K562 (cell line): ENCODE measurements at regions not wholly inside any gene's neighbourhood (a gene's known extent, or its start where the extent isn't known, plus 50 kb on each side); places are given as distances from the start of the nearest gene placed in this dataset.

Source experiments
- BDP1 ChIP-seq: IDR thresholded peaks from 3 replicates; pipeline ENCODE4 v1.6.1; 2011; ENCODE audit not compliant: insufficient read length, insufficient read depth
- C11orf30 ChIP-seq: fragments of 450-650 bp; IDR thresholded peaks from 2 replicates; pipeline ENCODE4 v1.6.1; 2016; ENCODE audit warnings: low read depth, mild to moderate bottlenecking
- CREM ChIP-seq: IDR thresholded peaks from 2 replicates; pipeline ENCODE4 v1.6.1; 2014; ENCODE audit warnings: antibody characterized with exemption, low read depth
- FOXA3 ChIP-seq, 2 experiments: fragments of 450-650 bp in 1 of 2; sonication (generic) in 1 of 2; formaldehyde crosslinking; IDR thresholded peaks in 1 of 2; conservative IDR thresholded peaks in 1 of 2; 2 replicates each; pipeline versions ENCODE4 v1.4.0 to v1.8.0; 2020 to 2022; ENCODE audit warnings: mild to moderate bottlenecking in 2 of 2, missing genetic modification reagents in 1 of 2
- FOXJ3 ChIP-seq: sonication (generic); formaldehyde crosslinking; IDR thresholded peaks from 2 replicates; pipeline ENCODE4 v1.4.0; 2020; ENCODE audit warnings: mild to moderate bottlenecking, missing genetic modification reagents
- GATA2 ChIP-seq: sonication (generic); formaldehyde crosslinking; IDR thresholded peaks from 2 replicates; pipeline ENCODE4 v1.4.0; 2020; ENCODE audit warnings: mild to moderate bottlenecking, missing genetic modification reagents
- NFRKB ChIP-seq: fragments of 450-650 bp; IDR thresholded peaks from 2 replicates; pipeline ENCODE4 v1.6.1; 2016; ENCODE audit warnings: low read depth
- PHTF2 ChIP-seq: fragments of 250-450 bp; sonication (Bioruptor Pico); IDR thresholded peaks from 2 replicates; pipeline ENCODE4 v1.5.0; 2021; ENCODE audit warnings: mild to moderate bottlenecking
- POLR2B ChIP-seq: fragments of 450-650 bp; IDR thresholded peaks from 2 replicates; pipeline ENCODE4 v1.6.1; 2018; ENCODE audit warnings: low read depth; ENCODE audit not compliant: partially characterized antibody
- POLR3A ChIP-seq: IDR thresholded peaks from 2 replicates; pipeline ENCODE4 v1.6.1; 2011; ENCODE audit warnings: borderline replicate concordance, mild to moderate bottlenecking, moderate library complexity; ENCODE audit not compliant: insufficient read length, insufficient read depth; ENCODE audit errors: extremely low read depth
- RFX1 ChIP-seq: fragments of 450-650 bp; IDR thresholded peaks from 2 replicates; pipeline ENCODE4 v1.6.1; 2016; ENCODE audit warnings: mild to moderate bottlenecking, moderate library complexity
- RFX5 ChIP-seq: IDR thresholded peaks from 2 replicates; pipeline ENCODE4 v1.6.1; 2011; ENCODE audit warnings: low read depth, mild to moderate bottlenecking, improper control_type of control experiment, low read length
- TEAD2 ChIP-seq: fragments of 450-650 bp; IDR thresholded peaks from 2 replicates; pipeline ENCODE4 v1.6.1; 2016; ENCODE audit warnings: missing genetic modification characterization, control low read depth, missing compliant biosample characterization
- VEZF1 ChIP-seq: fragments of 200-800 bp; sonication (Bioruptor generic); IDR thresholded peaks from 2 replicates; pipeline ENCODE4 v1.6.1; 2017; ENCODE audit warnings: missing genetic modification characterization, missing compliant biosample characterization
- ZKSCAN1 ChIP-seq: fragments of 150-350 bp; IDR thresholded peaks from 2 replicates; pipeline ENCODE4 v1.6.1; 2016; ENCODE audit warnings: low read depth, low read length
- ZNF184 ChIP-seq: sonication (generic); formaldehyde crosslinking; IDR thresholded peaks from 2 replicates; pipeline ENCODE4 v1.5.0; 2020; ENCODE audit warnings: missing genetic modification reagents
- ZNF766 ChIP-seq: fragments of 200-800 bp; sonication (Bioruptor generic); conservative IDR thresholded peaks from 2 replicates; pipeline ENCODE4 v1.6.1; 2016; ENCODE audit warnings: missing genetic modification characterization, missing compliant biosample characterization
- TF ChIP-seq, protein P1 (sequence below): sonication (generic); formaldehyde crosslinking; IDR thresholded peaks from 2 replicates; pipeline ENCODE4 v1.8.0; 2023; ENCODE audit warnings: missing genetic modification reagents, mild to moderate bottlenecking, borderline replicate concordance
- TF ChIP-seq, protein P2 (sequence below): sonication (generic); formaldehyde crosslinking; IDR thresholded peaks from 2 replicates; pipeline ENCODE4 v1.8.1; 2023; ENCODE audit warnings: mild to moderate bottlenecking, missing genetic modification reagents

DNA sequence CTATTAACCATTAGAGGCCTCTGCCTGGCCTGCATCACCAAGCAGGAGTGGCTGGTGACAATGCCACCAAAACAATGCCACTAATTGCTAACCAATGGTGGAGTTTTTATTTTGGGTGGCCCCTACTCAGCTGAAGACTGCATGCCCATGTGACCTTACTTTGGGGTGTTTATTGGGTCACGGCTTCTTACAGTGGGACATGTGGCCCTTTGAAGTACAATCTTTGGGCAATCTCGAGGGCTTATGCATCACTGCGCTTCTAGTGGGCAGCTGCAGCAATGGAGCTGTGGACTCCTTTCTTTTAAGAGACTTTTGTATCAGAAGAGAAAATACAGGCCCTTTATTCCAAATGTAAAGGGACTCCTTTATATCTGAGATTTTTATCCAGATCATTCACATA lies 85.7 kb downstream of the IGLL5 start (continued):
- TF ChIP-seq RFX5 (no peak), POLR3A (no peak), PHTF2 (CRISPR knock-in tag) (no peak), GATA2 (CRISPR knock-in tag) (peak; percentile 74), POLR2B (no peak), NFRKB (no peak), TEAD2 (0 out of 2 replicates have a peak, but pooled peaks have one; percentile 12), RFX1 (no peak), C11orf30 (no peak), BDP1 (no peak), FOXJ3 (peak; percentile 51; the same call in 1 of the 2 replicates), VEZF1 (no peak), CREM (no peak), ZKSCAN1 (no peak), ZNF766 (CRISPR knock-in tag) (no peak), ZNF184 (CRISPR knock-in tag) (no peak), FOXA3 (CRISPR knock-in tag; conservative IDR thresholded peaks at IDR 0.05 in 1 of 2, IDR thresholded peaks at IDR 0.05 in 1 of 2) (no peak)
- TF ChIP-seq, protein P1, sequence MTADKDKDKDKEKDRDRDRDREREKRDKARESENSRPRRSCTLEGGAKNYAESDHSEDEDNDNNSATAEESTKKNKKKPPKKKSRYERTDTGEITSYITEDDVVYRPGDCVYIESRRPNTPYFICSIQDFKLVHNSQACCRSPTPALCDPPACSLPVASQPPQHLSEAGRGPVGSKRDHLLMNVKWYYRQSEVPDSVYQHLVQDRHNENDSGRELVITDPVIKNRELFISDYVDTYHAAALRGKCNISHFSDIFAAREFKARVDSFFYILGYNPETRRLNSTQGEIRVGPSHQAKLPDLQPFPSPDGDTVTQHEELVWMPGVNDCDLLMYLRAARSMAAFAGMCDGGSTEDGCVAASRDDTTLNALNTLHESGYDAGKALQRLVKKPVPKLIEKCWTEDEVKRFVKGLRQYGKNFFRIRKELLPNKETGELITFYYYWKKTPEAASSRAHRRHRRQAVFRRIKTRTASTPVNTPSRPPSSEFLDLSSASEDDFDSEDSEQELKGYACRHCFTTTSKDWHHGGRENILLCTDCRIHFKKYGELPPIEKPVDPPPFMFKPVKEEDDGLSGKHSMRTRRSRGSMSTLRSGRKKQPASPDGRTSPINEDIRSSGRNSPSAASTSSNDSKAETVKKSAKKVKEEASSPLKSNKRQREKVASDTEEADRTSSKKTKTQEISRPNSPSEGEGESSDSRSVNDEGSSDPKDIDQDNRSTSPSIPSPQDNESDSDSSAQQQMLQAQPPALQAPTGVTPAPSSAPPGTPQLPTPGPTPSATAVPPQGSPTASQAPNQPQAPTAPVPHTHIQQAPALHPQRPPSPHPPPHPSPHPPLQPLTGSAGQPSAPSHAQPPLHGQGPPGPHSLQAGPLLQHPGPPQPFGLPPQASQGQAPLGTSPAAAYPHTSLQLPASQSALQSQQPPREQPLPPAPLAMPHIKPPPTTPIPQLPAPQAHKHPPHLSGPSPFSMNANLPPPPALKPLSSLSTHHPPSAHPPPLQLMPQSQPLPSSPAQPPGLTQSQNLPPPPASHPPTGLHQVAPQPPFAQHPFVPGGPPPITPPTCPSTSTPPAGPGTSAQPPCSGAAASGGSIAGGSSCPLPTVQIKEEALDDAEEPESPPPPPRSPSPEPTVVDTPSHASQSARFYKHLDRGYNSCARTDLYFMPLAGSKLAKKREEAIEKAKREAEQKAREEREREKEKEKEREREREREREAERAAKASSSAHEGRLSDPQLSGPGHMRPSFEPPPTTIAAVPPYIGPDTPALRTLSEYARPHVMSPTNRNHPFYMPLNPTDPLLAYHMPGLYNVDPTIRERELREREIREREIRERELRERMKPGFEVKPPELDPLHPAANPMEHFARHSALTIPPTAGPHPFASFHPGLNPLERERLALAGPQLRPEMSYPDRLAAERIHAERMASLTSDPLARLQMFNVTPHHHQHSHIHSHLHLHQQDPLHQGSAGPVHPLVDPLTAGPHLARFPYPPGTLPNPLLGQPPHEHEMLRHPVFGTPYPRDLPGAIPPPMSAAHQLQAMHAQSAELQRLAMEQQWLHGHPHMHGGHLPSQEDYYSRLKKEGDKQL, result 0 out of 2 replicates have a peak, but pooled peaks have one; percentile 66
- TF ChIP-seq, protein P2, sequence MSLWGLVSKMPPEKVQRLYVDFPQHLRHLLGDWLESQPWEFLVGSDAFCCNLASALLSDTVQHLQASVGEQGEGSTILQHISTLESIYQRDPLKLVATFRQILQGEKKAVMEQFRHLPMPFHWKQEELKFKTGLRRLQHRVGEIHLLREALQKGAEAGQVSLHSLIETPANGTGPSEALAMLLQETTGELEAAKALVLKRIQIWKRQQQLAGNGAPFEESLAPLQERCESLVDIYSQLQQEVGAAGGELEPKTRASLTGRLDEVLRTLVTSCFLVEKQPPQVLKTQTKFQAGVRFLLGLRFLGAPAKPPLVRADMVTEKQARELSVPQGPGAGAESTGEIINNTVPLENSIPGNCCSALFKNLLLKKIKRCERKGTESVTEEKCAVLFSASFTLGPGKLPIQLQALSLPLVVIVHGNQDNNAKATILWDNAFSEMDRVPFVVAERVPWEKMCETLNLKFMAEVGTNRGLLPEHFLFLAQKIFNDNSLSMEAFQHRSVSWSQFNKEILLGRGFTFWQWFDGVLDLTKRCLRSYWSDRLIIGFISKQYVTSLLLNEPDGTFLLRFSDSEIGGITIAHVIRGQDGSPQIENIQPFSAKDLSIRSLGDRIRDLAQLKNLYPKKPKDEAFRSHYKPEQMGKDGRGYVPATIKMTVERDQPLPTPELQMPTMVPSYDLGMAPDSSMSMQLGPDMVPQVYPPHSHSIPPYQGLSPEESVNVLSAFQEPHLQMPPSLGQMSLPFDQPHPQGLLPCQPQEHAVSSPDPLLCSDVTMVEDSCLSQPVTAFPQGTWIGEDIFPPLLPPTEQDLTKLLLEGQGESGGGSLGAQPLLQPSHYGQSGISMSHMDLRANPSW (CRISPR knock-in tag), result peak; percentile 51; the same call in 1 of the 2 replicates
